ENCODE measurements at regions not wholly inside any gene's neighbourhood (a gene's known extent, or its start where the extent isn't known, plus 50 kb on each side); places are given as distances from the start of the nearest gene placed in this dataset.
"Not testable (repeated sequence)": the region's sequence is repeated elsewhere in the genome, so short reads cannot be mapped to it uniquely, and the experiment has no call there.

- DNase-seq (ENCODE audit: low spot score), result no peak
Measured at GRCh38 chr12:17084831-17085230, 478.9 kb upstream of the LMO3 start.

GRCh38 chr12:17079251-17079909 is 473.4 kb upstream of the LMO3 start:
- no peak for DNase-seq (ENCODE audit: low spot score)

- no peak for DNase-seq (ENCODE audit: low spot score)
Measured at GRCh38 chr12:17077594-17077993, 471.6 kb upstream of the LMO3 start.

- no peak for DNase-seq (ENCODE audit: low spot score)
Measured at GRCh38 chr12:17076811-17077210, 470.8 kb upstream of the LMO3 start.

- DNase-seq (ENCODE audit: low spot score), result no peak
Measured at GRCh38 chr12:17076028-17076744, 470.2 kb upstream of the LMO3 start.

GRCh38 chr12:17064834-17065233 is 458.9 kb upstream of the LMO3 start:
- DNase-seq (ENCODE audit: low spot score), result no peak

GRCh38 chr12:17062267-17063036 is 456.5 kb upstream of the LMO3 start:
- DNase-seq (ENCODE audit: low spot score), result no peak

- no peak for DNase-seq (ENCODE audit: low spot score)
Measured at GRCh38 chr12:17060260-17060659, 454.3 kb upstream of the LMO3 start.

- DNase-seq (ENCODE audit: low spot score), result no peak
Measured at GRCh38 chr12:17056546-17056945, 450.6 kb upstream of the LMO3 start.

GRCh38 chr12:17038923-17039322 is 433.0 kb upstream of the LMO3 start:
- no peak for DNase-seq (ENCODE audit: low spot score)

- DNase-seq (ENCODE audit: low spot score), result no peak
Measured at GRCh38 chr12:17035372-17035771, 429.4 kb upstream of the LMO3 start.

GRCh38 chr12:17030338-17030737 is 424.4 kb upstream of the LMO3 start:
- no peak for DNase-seq (ENCODE audit: low spot score)

- DNase-seq (ENCODE audit: low spot score), result no peak
Measured at GRCh38 chr12:17028348-17028747, 422.4 kb upstream of the LMO3 start.

GRCh38 chr12:17025424-17025823 is 419.5 kb upstream of the LMO3 start:
- DNase-seq (ENCODE audit: low spot score), result not testable (repeated sequence)

- no peak for DNase-seq (ENCODE audit: low spot score)
Measured at GRCh38 chr12:17020765-17021164, 414.8 kb upstream of the LMO3 start.

GRCh38 chr12:17017402-17017801 is 411.4 kb upstream of the LMO3 start:
- no peak for DNase-seq (ENCODE audit: low spot score)

- no peak for DNase-seq (ENCODE audit: low spot score)
Measured at GRCh38 chr12:17016116-17016864, 410.3 kb upstream of the LMO3 start.

- no peak for DNase-seq (ENCODE audit: low spot score)
Measured at GRCh38 chr12:17015501-17015900, 409.5 kb upstream of the LMO3 start.

GRCh38 chr12:17007442-17008040 is 401.6 kb upstream of the LMO3 start:
- DNase-seq (ENCODE audit: low spot score), result not testable (repeated sequence)

GRCh38 chr12:16998538-16998937 is 392.6 kb upstream of the LMO3 start:
- DNase-seq (ENCODE audit: low spot score), result not testable (repeated sequence)

GRCh38 chr12:16984484-16984883 is 378.5 kb upstream of the LMO3 start:
- no peak for DNase-seq (ENCODE audit: low spot score)

Measured in ecto neural progenitor cell (in vitro differentiated cells).